ENCODE measurements at regions not wholly inside any gene's neighbourhood (a gene's known extent, or its start where the extent isn't known, plus 50 kb on each side); places are given as distances from the start of the nearest gene placed in this dataset.

DNA sequence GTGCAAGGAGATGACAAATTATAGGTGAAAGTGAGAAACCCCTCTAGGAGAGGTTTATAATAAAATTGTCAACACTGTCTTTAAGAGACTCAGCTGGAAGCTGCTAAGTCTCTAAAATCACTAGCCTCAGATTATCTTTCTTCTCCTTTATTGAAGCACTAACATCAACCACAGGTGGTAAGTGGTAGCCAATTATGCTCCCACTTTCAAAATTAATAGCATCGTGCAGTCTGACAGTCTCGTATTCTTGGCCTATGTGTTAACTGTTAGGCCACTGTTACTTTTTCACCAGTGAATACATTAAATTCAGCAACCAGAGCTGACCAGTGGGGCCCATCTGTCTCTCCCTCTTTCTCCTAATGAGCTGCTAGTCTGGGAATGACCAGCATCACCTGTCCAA, 674.1 kb downstream of the RAPGEF2 start:
- ATAC-seq: no peak
- Mint-ChIP-seq H3K9me3 (peaks cover 12% of the 10 kb centered on the region), H3K36me3 (peaks cover 3% of the 10 kb centered on the region; the same call in 1 of the 2 replicates), H3K27me3 (ENCODE audit: low read depth) (no peaks in the 10 kb centered on the region), H3K4me1 (no peaks in the 10 kb centered on the region), H3K4me3 (no peak overlapping the region), H3K27ac (no peak overlapping the region)
- no peak for TF ChIP-seq ZNF317 (CRISPR knock-in tag; IDR thresholded peaks at IDR 0.05; ENCODE audit: borderline replicate concordance, low read depth)
- POLR2A ChIA-PET: interaction anchor here (0.5 kb wide), 1 partner anchor 1949 kb away, joined by 6 read pairs; no protein-coding TSS in a partner anchor
- CTCF ChIA-PET: interaction anchor here (1.3 kb wide), 1 partner anchor 12 kb away, joined by 5 read pairs; no protein-coding TSS in a partner anchor
- no peak for DNase-seq (ENCODE audit: low spot score)

DNA sequence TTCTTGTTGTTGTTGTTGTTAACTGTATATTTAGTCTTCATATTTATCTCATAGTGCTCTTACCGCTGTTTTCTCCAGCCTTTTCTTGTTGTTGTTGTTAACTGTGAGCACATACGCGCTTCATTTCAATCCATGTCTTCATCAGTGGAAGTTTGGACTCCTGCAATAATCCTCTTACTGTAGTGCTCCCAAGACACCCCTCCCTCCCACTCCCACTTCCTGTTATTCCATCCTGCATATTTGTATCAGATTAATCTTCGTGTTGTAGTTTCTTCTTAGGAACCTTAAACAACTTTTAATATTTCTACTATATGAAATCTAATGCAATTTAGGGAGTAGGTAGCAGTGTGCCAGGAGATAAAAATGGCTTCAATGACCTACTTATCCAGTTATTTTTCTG, 674.8 kb downstream of the RAPGEF2 start:
- CTCF ChIA-PET: interaction anchor here (1.3 kb wide), 1 partner anchor 13 kb away, joined by 5 read pairs; no protein-coding TSS in a partner anchor
- Mint-ChIP-seq H3K4me3 (no peak overlapping the region), H3K27me3 (ENCODE audit: low read depth) (no peaks in the 10 kb centered on the region), H3K27ac (no peak overlapping the region), H3K9me3 (peaks cover 5% of the 10 kb centered on the region), H3K36me3 (peaks cover under 1% of the 10 kb centered on the region; the same call in 1 of the 2 replicates), H3K4me1 (no peaks in the 10 kb centered on the region)
- no peak for DNase-seq (ENCODE audit: low spot score)
- TF ChIP-seq STAT6 (CRISPR knock-in tag; conservative IDR thresholded peaks at IDR 0.05; ENCODE audit: low read depth): no peak
- TF ChIP-seq, protein P1, sequence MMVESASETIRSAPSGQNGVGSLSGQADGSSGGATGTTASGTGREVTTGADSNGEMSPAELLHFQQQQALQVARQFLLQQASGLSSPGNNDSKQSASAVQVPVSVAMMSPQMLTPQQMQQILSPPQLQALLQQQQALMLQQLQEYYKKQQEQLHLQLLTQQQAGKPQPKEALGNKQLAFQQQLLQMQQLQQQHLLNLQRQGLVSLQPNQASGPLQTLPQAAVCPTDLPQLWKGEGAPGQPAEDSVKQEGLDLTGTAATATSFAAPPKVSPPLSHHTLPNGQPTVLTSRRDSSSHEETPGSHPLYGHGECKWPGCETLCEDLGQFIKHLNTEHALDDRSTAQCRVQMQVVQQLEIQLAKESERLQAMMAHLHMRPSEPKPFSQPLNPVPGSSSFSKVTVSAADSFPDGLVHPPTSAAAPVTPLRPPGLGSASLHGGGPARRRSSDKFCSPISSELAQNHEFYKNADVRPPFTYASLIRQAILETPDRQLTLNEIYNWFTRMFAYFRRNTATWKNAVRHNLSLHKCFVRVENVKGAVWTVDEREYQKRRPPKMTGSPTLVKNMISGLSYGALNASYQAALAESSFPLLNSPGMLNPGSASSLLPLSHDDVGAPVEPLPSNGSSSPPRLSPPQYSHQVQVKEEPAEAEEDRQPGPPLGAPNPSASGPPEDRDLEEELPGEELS (CRISPR knock-in tag; IDR thresholded peaks at IDR 0.05): no peak
- no peak for TF ChIP-seq GABPB1 (CRISPR knock-in tag; IDR thresholded peaks at IDR 0.05)
- no peak for TF ChIP-seq NR2C2 (CRISPR knock-in tag; IDR thresholded peaks at IDR 0.05)
- TF ChIP-seq PRDM15 (CRISPR knock-in tag; IDR thresholded peaks at IDR 0.05): no peak
- TF ChIP-seq ZNF425 (CRISPR knock-in tag; conservative IDR thresholded peaks at IDR 0.05): no peak
- TF ChIP-seq ATF1 (CRISPR knock-in tag; IDR thresholded peaks at IDR 0.05): no peak
- TF ChIP-seq MLX (CRISPR knock-in tag; IDR thresholded peaks at IDR 0.05): no peak
- TF ChIP-seq ZBTB21 (CRISPR knock-in tag; IDR thresholded peaks at IDR 0.05; ENCODE audit: borderline replicate concordance): no peak
- no peak for TF ChIP-seq USF2 (CRISPR knock-in tag; IDR thresholded peaks at IDR 0.05)
- TF ChIP-seq FOXP1 (CRISPR knock-in tag; IDR thresholded peaks at IDR 0.05; ENCODE audit: borderline replicate concordance): no peak
- TF ChIP-seq IRF2 (CRISPR knock-in tag; IDR thresholded peaks at IDR 0.05; ENCODE audit: borderline replicate concordance, low read depth): no peak
- no peak for TF ChIP-seq IRF1 (CRISPR knock-in tag; IDR thresholded peaks at IDR 0.05)
- no peak for TF ChIP-seq NR3C1 (CRISPR knock-in tag; conservative IDR thresholded peaks at IDR 0.05; ENCODE audit: low read depth)
- TF ChIP-seq FOXJ3 (CRISPR knock-in tag; IDR thresholded peaks at IDR 0.05; ENCODE audit: borderline replicate concordance): no peak
- TF ChIP-seq TCF7 (CRISPR knock-in tag; IDR thresholded peaks at IDR 0.05; ENCODE audit: low read depth): no peak
- no peak for ATAC-seq
- POLR2A ChIA-PET: interaction anchor here (0.5 kb wide), 1 partner anchor 1948 kb away, joined by 6 read pairs; no protein-coding TSS in a partner anchor

All from WTC11 (cell line).